ENCODE measurements at regions not wholly inside any gene's neighbourhood (a gene's known extent, or its start where the extent isn't known, plus 50 kb on each side); places are given as distances from the start of the nearest gene placed in this dataset.

- TF ChIP-seq CHD7 (IDR thresholded peaks at IDR 0.05; ENCODE audit: insufficient replicate concordance, low read length) (no peak), KDM4A (IDR thresholded peaks at IDR 0.05; ENCODE audit: low read depth, low read length, severe bottlenecking) (no peak), POLR2A (IDR thresholded peaks at IDR 0.05; ENCODE audit: control extremely low read depth in 1 of 2, low read depth in 2 of 2, low read length in 2 of 2) (no peak), EGR1 (IDR thresholded peaks at IDR 0.05; ENCODE audit: borderline replicate concordance, low read depth, low read length) (no peak), SIX5 (IDR thresholded peaks at IDR 0.05; ENCODE audit: low read depth, low read length) (no peak), GTF2F1 (IDR thresholded peaks at IDR 0.05; ENCODE audit: borderline replicate concordance, low read depth, low read length) (no peak), JUND (IDR thresholded peaks at IDR 0.05; ENCODE audit: low read length) (no peak), TCF12 (IDR thresholded peaks at IDR 0.05; ENCODE audit: low read depth, low read length) (no peak), HDAC6 (IDR thresholded peaks at IDR 0.05; ENCODE audit: low read depth, low read length) (no peak)
Measured at GRCh38 chr2:34991508-34992274, 1363.9 kb upstream of the CRIM1 start (continued).

Measured in H1 (cell line).